CD14-positive monocyte (primary cell): ENCODE measurements at regions not wholly inside any gene's neighbourhood (a gene's known extent, or its start where the extent isn't known, plus 50 kb on each side); places are given as distances from the start of the nearest gene placed in this dataset.

Experiments used
- DNase-seq, 3 donors: peaks; one replicate each; pipeline ENCODE4 v3.0.0-alpha.2; 2011 to 2022
- H2AFZ ChIP-seq: 2 replicates; pipeline ENCODE4 v1.6.0; 2012; ENCODE audit warnings: mild to moderate bottlenecking, low read depth, low read length, inconsistent platforms; ENCODE audit not compliant: insufficient read depth, poor library complexity, severe bottlenecking
- H3K27ac ChIP-seq, 2 donors: 1 replicate in 1 of 2; 2 replicates in 1 of 2; pipeline ENCODE4 v1.5.1; 2012 to 2013; ENCODE audit warnings: low read length in 2 of 2, control low read depth in 1 of 2, inconsistent platforms in 1 of 2, low read depth in 1 of 2, mild to moderate bottlenecking in 1 of 2
- H3K27me3 ChIP-seq, 2 donors: one replicate each; pipeline versions ENCODE4 v1.6.0 to v1.6.1; 2011 to 2013; ENCODE audit warnings: low read length in 2 of 2; ENCODE audit not compliant: control insufficient read depth in 2 of 2, insufficient read depth in 2 of 2
- H3K36me3 ChIP-seq, 2 donors: replicated peaks in 1 of 2; 1 replicate in 1 of 2; 2 replicates in 1 of 2; pipeline versions ENCODE4 v1.5.1 to v1.6.1; 2012 to 2013; ENCODE audit warnings: low read length in 2 of 2, control low read depth in 1 of 2, inconsistent platforms in 1 of 2, mild to moderate bottlenecking in 1 of 2; ENCODE audit not compliant: insufficient read depth in 2 of 2, control insufficient read depth in 1 of 2
- H3K4me1 ChIP-seq, 2 donors: 1 replicate in 1 of 2; 2 replicates in 1 of 2; pipeline versions ENCODE4 v1.5.1 to v1.6.1; 2012 to 2013; ENCODE audit warnings: low read length in 2 of 2, control low read depth in 1 of 2, inconsistent platforms in 1 of 2, mild to moderate bottlenecking in 1 of 2, moderate library complexity in 1 of 2; ENCODE audit not compliant: insufficient read depth in 2 of 2, control insufficient read depth in 1 of 2
- H3K4me2 ChIP-seq: replicated peaks from 2 replicates; pipeline ENCODE3; 2012; ENCODE audit warnings: low read length, moderate library complexity, mild to moderate bottlenecking; ENCODE audit not compliant: poor library complexity, severe bottlenecking; ENCODE audit errors: extremely low read depth
- H3K4me3 ChIP-seq, 3 experiments: fragments of 200-600 bp in 1 of 3; sonication (generic) in 1 of 3; replicated peaks in 1 of 3; 1 replicate in 2 of 3; 2 replicates in 1 of 3; pipeline ENCODE4 v1.5.1; 2011 to 2013; ENCODE audit warnings: low read length in 3 of 3, mild to moderate bottlenecking in 3 of 3, control low read depth in 2 of 3, low read depth in 2 of 3, inconsistent platforms in 1 of 3, moderate library complexity in 1 of 3
- H3K79me2 ChIP-seq: 2 replicates; pipeline ENCODE4 v1.6.0; 2012; ENCODE audit warnings: mild to moderate bottlenecking, control low read depth, inconsistent platforms, low read length, moderate library complexity; ENCODE audit not compliant: insufficient read depth
- H3K9ac ChIP-seq: 2 replicates; pipeline ENCODE4 v1.6.0; 2017; ENCODE audit warnings: low read length, mild to moderate bottlenecking; ENCODE audit not compliant: insufficient read depth, poor library complexity, severe bottlenecking
- H3K9me3 ChIP-seq, 2 donors: replicated peaks in 1 of 2; 1 replicate in 1 of 2; 2 replicates in 1 of 2; pipeline versions ENCODE4 v1.5.1 to v1.6.1; 2012 to 2013; ENCODE audit warnings: low read length in 2 of 2, control low read depth in 1 of 2; ENCODE audit not compliant: control insufficient read depth in 1 of 2, insufficient read depth in 1 of 2
- H4K20me1 ChIP-seq: 2 replicates; pipeline ENCODE4 v1.6.0; 2012; ENCODE audit warnings: mild to moderate bottlenecking, low read length, control low read depth, moderate library complexity; ENCODE audit not compliant: insufficient read depth
- H3K27ac Mint-ChIP-seq, 7 donors: one replicate each; pipeline ENCODE4 v1.8.0; 2020; ENCODE audit warnings: mild to moderate bottlenecking in 7 of 7, mixed read lengths in 7 of 7, moderate library complexity in 6 of 7, inconsistent platforms in 2 of 7
- H3K27me3 Mint-ChIP-seq, 3 donors: one replicate each; pipeline ENCODE4 v1.8.0; 2021 to 2022; ENCODE audit warnings: low read depth in 3 of 3, mild to moderate bottlenecking in 3 of 3, mixed read lengths in 3 of 3, moderate library complexity in 3 of 3, inconsistent platforms in 1 of 3
- H3K36me3 Mint-ChIP-seq, 2 donors: one replicate each; pipeline ENCODE4 v1.8.0; 2020; ENCODE audit warnings: mixed read lengths in 2 of 2, inconsistent platforms in 1 of 2, mild to moderate bottlenecking in 1 of 2
- H3K4me1 Mint-ChIP-seq: one replicate; pipeline ENCODE4 v1.8.0; 2020; ENCODE audit warnings: mild to moderate bottlenecking, mixed read lengths
- H3K4me3 Mint-ChIP-seq, 2 donors: one replicate each; pipeline ENCODE4 v1.8.0; 2020; ENCODE audit warnings: mild to moderate bottlenecking in 2 of 2, mixed read lengths in 2 of 2, moderate library complexity in 1 of 2
- H3K9me3 Mint-ChIP-seq, 7 donors: one replicate each; pipeline ENCODE4 v1.8.0; 2020 to 2022; ENCODE audit warnings: mixed read lengths in 7 of 7, mild to moderate bottlenecking in 6 of 7, moderate library complexity in 6 of 7, inconsistent platforms in 2 of 7
- WGBS: methylation state at CpG from one replicate; pipeline ENCODE4 v1.1.5; 2013; ENCODE audit warnings: missing lambda C conversion rate; ENCODE audit not compliant: insufficient coverage; 5-methylcytosine and 5-hydroxymethylcytosine counted together
- intact Hi-C, 2 donors: fragments of 100-400 bp; cut with micrococcal nuclease; formaldehyde crosslinking; loops; one replicate each; pipeline versions ENCODE4 v1.15.0 to v1.15.1; 2023
- TF ChIP-seq, protein P1 (sequence below): fragments of 200-600 bp; IDR thresholded peaks from one replicate; pipeline ENCODE4 v1.8.0; 2022; ENCODE audit warnings: antibody characterized with exemption, mild to moderate bottlenecking

DNA sequence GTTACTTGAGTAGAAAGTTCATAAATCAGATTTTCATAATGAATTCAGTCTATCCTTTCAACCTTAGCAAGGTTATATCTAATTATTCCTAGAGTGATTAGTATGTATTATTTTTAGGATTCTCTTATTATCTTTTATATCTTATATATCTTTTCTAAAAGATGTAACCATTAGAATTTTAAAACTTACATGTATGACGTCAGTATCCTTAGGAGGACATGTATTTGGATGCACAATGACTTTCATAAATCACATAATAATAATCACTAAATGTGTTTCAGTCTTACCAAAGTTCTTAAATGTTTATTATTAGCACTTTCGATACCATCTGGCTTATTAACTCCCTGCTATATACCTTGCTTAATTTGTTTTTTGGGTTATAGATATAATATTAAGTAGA, 1400.5 kb upstream of the IGFBP7 start:
- Histone ChIP-seq H3K27me3 (no peaks in the 10 kb centered on the region), H2AFZ (no peak overlapping the region), H3K4me3 (no peak overlapping the region), H4K20me1 (no peaks in the 10 kb centered on the region), H3K9ac (no peak overlapping the region), H3K4me2 (no peak overlapping the region), H3K4me1 (no peaks in the 10 kb centered on the region), H3K27ac (no peak overlapping the region), H3K36me3 (no peaks in the 10 kb centered on the region), H3K9me3 (no peaks in the 10 kb centered on the region), H3K79me2 (no peaks in the 10 kb centered on the region)
- H3K36me3 Mint-ChIP-seq: no peaks in the 10 kb centered on the region
- no peak overlapping the region for H3K27ac Mint-ChIP-seq
- WGBS: no CpG with 5 or more reads among the region's 2 CpGs
- TF ChIP-seq, protein P1, sequence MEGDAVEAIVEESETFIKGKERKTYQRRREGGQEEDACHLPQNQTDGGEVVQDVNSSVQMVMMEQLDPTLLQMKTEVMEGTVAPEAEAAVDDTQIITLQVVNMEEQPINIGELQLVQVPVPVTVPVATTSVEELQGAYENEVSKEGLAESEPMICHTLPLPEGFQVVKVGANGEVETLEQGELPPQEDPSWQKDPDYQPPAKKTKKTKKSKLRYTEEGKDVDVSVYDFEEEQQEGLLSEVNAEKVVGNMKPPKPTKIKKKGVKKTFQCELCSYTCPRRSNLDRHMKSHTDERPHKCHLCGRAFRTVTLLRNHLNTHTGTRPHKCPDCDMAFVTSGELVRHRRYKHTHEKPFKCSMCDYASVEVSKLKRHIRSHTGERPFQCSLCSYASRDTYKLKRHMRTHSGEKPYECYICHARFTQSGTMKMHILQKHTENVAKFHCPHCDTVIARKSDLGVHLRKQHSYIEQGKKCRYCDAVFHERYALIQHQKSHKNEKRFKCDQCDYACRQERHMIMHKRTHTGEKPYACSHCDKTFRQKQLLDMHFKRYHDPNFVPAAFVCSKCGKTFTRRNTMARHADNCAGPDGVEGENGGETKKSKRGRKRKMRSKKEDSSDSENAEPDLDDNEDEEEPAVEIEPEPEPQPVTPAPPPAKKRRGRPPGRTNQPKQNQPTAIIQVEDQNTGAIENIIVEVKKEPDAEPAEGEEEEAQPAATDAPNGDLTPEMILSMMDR: no peak
- no peak for DNase-seq
- H3K9me3 Mint-ChIP-seq: peaks cover 0 to 3% (median 0%) of the 10 kb centered on the region in 7 donors
- H3K4me1 Mint-ChIP-seq: no peaks in the 10 kb centered on the region
- H3K4me3 Mint-ChIP-seq: no peak overlapping the region
- intact Hi-C loops: no loop called here
- no peaks in the 10 kb centered on the region for H3K27me3 Mint-ChIP-seq

DNA sequence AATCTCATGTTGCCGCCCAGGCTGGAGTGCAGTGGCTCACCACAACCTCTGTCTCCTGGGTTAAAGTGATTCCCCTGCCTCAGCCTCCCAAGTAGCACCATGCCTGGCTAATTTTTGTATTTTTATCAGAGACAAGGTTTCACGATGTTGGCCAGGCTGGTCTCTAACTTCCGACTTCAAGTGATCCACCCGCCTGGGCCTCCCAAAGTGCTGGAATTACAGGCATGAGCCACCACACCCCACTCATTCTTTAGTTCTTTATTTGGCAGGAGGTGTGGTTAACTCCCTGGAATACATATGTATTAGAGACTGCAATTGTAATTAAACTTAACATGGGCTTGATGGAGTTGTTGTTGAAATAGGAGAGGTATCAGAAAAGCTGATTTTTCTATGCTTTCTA, 1396.9 kb upstream of the IGFBP7 start:
- H3K4me3 Mint-ChIP-seq: no peak overlapping the region

More for the DNA sequence above, 1396.9 kb upstream of the IGFBP7 start:
- WGBS: no CpG with 5 or more reads among the region's 4 CpGs
- H4K20me1 ChIP-seq: no peaks in the 10 kb centered on the region
- TF ChIP-seq, protein P1: no peak
- intact Hi-C loops: no loop called here
- no peak overlapping the region for H3K4me3 ChIP-seq
- no peak overlapping the region for H3K27ac ChIP-seq
- H3K36me3 ChIP-seq: no peaks in the 10 kb centered on the region
- H3K4me1 ChIP-seq: no peaks in the 10 kb centered on the region
- DNase-seq: no peak
- Mint-ChIP-seq H3K9me3 (peaks cover 0 to 5% (median 0%) of the 10 kb centered on the region in 7 donors), H3K36me3 (no peaks in the 10 kb centered on the region), H3K27ac (no peak overlapping the region), H3K27me3 (no peaks in the 10 kb centered on the region), H3K4me1 (no peaks in the 10 kb centered on the region)
- H2AFZ ChIP-seq: no peak overlapping the region
- no peak overlapping the region for H3K4me2 ChIP-seq
- H3K9ac ChIP-seq: no peak overlapping the region
- H3K27me3 ChIP-seq: no peaks in the 10 kb centered on the region
- H3K79me2 ChIP-seq: no peaks in the 10 kb centered on the region
- H3K9me3 ChIP-seq: peaks cover 0 to 4% of the 10 kb centered on the region in 2 donors
